K562 (cell line): ENCODE measurements at regions not wholly inside any gene's neighbourhood (a gene's known extent, or its start where the extent isn't known, plus 50 kb on each side); places are given as distances from the start of the nearest gene placed in this dataset.

Experiments used
- CBFA2T3 ChIP-seq: fragments of 450-650 bp; IDR thresholded peaks from 2 replicates; pipeline ENCODE4 v1.6.1; 2017
- FOSL1 ChIP-seq: fragments of 200-800 bp; sonication (Bioruptor generic); conservative IDR thresholded peaks from 2 replicates; pipeline ENCODE4 v1.6.1; 2016; ENCODE audit warnings: missing genetic modification characterization, missing compliant biosample characterization
- RCOR1 ChIP-seq, 2 experiments: IDR thresholded peaks; 2 replicates each; pipeline ENCODE4 v1.6.1; 2012; ENCODE audit warnings: low read depth in 2 of 2, low read length in 2 of 2, borderline replicate concordance in 1 of 2, improper control_type of control experiment in 1 of 2
- TF ChIP-seq, protein P1 (sequence below), 2 experiments: fragments of 450-650 bp in 1 of 2; sonication (generic) in 1 of 2; formaldehyde crosslinking in 1 of 2; IDR thresholded peaks in 1 of 2; conservative IDR thresholded peaks in 1 of 2; 2 replicates each; pipeline versions ENCODE4 v1.6.1 to v1.8.1; 2016 to 2023; ENCODE audit warnings: mild to moderate bottlenecking in 2 of 2, moderate library complexity in 2 of 2, inconsistent platforms in 1 of 2, missing genetic modification reagents in 1 of 2
- TF ChIP-seq, protein P2 (sequence below): sonication (generic); formaldehyde crosslinking; IDR thresholded peaks from 2 replicates; pipeline ENCODE4 v1.8.0; 2022; ENCODE audit warnings: mild to moderate bottlenecking, missing genetic modification reagents

DNA sequence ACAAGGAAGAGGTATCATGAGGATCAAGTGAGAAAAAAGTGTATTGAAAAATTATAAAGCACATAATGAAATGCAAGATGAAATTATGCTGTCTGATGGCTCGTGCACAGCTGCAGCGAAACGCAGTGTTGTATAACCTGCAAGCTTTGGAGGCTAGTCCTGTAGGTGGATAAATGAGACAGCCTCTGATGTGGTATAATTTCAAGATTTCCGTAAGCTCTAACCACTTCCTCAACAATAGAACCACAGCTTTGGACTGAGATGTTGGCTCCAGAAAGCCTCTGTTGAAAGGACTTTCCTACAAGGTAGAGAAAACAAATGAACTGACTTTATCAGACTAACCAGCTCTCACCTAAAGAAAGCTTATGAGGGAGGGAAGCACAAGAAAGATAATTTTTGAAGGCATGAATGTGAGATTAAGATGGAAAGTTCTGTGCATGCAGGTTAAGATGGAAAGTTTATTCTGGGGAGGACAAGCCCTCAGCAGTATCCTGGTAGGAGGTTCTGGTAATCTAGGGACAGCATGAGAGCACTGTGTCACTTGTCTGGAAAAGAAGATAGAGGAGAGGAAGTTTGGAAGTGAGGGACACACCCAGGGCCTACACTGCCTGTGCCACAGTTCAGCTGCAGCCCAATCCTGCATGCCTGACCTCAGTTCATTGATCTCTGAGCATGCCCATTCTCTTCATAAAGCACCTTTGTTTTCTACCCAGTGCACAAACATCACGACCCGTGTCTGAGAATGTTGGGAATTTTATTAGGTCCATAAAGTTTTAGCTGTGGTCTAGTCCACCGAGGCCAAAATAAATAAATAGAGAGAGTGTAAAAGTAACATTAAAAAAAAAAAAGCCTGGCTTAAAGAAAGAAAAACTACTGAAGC lies 161.5 kb upstream of the SFRP2 start (continued):
- TF ChIP-seq RCOR1 (IDR thresholded peaks at IDR 0.05; ENCODE audit: borderline replicate concordance in 1 of 2, low read depth in 2 of 2, low read length in 2 of 2) = 0 out of 4 replicates have a peak, but pooled peaks of 1 of the 2 experiments have one; percentile 20
- TF ChIP-seq, protein P1, sequence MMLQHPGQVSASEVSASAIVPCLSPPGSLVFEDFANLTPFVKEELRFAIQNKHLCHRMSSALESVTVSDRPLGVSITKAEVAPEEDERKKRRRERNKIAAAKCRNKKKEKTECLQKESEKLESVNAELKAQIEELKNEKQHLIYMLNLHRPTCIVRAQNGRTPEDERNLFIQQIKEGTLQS (IDR thresholded peaks at IDR 0.05) = no peak
- TF ChIP-seq, protein P1 (CRISPR knock-in tag; conservative IDR thresholded peaks at IDR 0.05) = no peak
- TF ChIP-seq, protein P2, sequence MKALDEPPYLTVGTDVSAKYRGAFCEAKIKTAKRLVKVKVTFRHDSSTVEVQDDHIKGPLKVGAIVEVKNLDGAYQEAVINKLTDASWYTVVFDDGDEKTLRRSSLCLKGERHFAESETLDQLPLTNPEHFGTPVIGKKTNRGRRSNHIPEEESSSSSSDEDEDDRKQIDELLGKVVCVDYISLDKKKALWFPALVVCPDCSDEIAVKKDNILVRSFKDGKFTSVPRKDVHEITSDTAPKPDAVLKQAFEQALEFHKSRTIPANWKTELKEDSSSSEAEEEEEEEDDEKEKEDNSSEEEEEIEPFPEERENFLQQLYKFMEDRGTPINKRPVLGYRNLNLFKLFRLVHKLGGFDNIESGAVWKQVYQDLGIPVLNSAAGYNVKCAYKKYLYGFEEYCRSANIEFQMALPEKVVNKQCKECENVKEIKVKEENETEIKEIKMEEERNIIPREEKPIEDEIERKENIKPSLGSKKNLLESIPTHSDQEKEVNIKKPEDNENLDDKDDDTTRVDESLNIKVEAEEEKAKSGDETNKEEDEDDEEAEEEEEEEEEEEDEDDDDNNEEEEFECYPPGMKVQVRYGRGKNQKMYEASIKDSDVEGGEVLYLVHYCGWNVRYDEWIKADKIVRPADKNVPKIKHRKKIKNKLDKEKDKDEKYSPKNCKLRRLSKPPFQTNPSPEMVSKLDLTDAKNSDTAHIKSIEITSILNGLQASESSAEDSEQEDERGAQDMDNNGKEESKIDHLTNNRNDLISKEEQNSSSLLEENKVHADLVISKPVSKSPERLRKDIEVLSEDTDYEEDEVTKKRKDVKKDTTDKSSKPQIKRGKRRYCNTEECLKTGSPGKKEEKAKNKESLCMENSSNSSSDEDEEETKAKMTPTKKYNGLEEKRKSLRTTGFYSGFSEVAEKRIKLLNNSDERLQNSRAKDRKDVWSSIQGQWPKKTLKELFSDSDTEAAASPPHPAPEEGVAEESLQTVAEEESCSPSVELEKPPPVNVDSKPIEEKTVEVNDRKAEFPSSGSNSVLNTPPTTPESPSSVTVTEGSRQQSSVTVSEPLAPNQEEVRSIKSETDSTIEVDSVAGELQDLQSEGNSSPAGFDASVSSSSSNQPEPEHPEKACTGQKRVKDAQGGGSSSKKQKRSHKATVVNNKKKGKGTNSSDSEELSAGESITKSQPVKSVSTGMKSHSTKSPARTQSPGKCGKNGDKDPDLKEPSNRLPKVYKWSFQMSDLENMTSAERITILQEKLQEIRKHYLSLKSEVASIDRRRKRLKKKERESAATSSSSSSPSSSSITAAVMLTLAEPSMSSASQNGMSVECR = no peak
- peak; percentile 92 for TF ChIP-seq CBFA2T3
- TF ChIP-seq FOSL1 (tag) = 0 out of 2 replicates have a peak, but pooled peaks have one; percentile 20
